ENCODE measurements at regions not wholly inside any gene's neighbourhood (a gene's known extent, or its start where the extent isn't known, plus 50 kb on each side); places are given as distances from the start of the nearest gene placed in this dataset.
"Not testable (repeated sequence)": the region's sequence is repeated elsewhere in the genome, so short reads cannot be mapped to it uniquely, and the experiment has no call there.

- in situ Hi-C loops (cut with MboI; ENCODE audit: low pct_unique_long_range_greater_than_20kb, low sequenced_read_pairs) = no loop called here
- no peak for DNase-seq
These were observed 86.7 kb upstream of the ATL2 start for GRCh38 chr2:38463752-38464151.

GRCh38 chr2:38462121-38462661 lies 85.1 kb upstream of the ATL2 start:
- in situ Hi-C loops (cut with MboI; ENCODE audit: low pct_unique_long_range_greater_than_20kb, low sequenced_read_pairs) = no loop called here
- DNase-seq = peak; percentile 44

DNA sequence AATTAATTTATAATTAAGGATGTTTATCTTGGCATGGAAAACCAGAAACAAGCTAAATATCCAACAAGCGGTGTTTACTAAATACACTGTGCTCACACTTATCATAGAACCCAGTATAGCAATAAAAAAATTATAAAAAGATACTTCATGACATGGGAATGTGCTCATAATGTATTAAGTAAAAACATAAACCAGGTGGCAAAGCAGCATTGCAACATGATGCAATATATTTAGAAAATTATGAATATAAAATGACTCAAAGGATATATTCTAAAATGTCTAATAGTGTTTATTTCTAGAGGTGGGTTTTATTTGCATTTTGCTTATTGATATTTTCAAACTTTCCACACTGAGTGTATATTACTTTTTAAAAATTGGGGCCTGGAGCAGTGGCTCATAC lies 84.4 kb upstream of the ATL2 start:
- in situ Hi-C loops (cut with MboI; ENCODE audit: low pct_unique_long_range_greater_than_20kb, low sequenced_read_pairs) = no loop called here
- no peak for DNase-seq

- no peak for DNase-seq
- in situ Hi-C loops (cut with MboI; ENCODE audit: low pct_unique_long_range_greater_than_20kb, low sequenced_read_pairs) = no loop called here
These were observed 83.2 kb upstream of the ATL2 start for GRCh38 chr2:38460313-38460712.

GRCh38 chr2:38454081-38454480 lies 77.0 kb upstream of the ATL2 start:
- in situ Hi-C loops (cut with MboI; ENCODE audit: low pct_unique_long_range_greater_than_20kb, low sequenced_read_pairs) = no loop called here
- DNase-seq = no peak

- in situ Hi-C loops (cut with MboI; ENCODE audit: low pct_unique_long_range_greater_than_20kb, low sequenced_read_pairs) = not testable (repeated sequence)
These were observed 74.7 kb upstream of the ATL2 start for GRCh38 chr2:38451778-38452177.

GRCh38 chr2:38450509-38450908 lies 73.4 kb upstream of the ATL2 start:
- in situ Hi-C loops (cut with MboI; ENCODE audit: low pct_unique_long_range_greater_than_20kb, low sequenced_read_pairs) = no loop called here
- DNase-seq = no peak

More at GRCh38 chr2:38451778-38452177, 74.7 kb upstream of the ATL2 start:
- not testable (repeated sequence) for DNase-seq

- in situ Hi-C loops (cut with MboI; ENCODE audit: low pct_unique_long_range_greater_than_20kb, low sequenced_read_pairs) = no loop called here
- no peak for DNase-seq
These were observed 71.8 kb upstream of the ATL2 start for GRCh38 chr2:38448692-38449410.

DNA sequence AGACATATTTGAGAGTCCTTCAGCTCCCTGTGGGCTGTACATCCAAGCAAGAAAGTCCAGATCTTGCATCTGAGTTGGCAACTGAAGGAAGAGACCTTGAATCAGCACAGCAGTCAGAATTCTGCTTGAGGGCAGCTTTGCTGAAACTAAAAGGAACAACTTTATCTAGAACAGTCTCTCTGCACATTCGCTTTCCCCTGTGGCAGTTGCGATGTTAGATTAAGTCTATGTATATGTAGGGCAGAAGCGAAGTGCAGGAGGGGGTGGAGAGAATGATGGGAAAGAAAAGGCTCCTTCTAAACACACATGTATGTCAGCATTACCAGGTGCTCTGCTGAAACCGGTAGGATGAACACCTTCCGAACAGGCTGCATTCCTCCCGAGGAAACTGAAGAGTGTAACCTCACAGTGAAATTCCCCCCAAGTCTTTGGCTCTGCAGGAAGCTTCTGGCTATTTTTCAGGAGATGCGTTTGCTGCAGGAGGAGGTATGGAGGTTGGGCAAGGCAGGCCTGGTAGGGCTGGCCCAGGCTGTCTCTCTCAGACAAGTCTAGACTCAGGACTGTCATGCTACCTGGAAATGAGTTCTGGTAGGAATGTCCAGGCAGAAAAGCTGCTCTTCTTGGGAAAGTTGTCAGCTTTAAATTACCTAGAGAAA lies 70.0 kb upstream of the ATL2 start:
- in situ Hi-C loops (cut with MboI; ENCODE audit: low pct_unique_long_range_greater_than_20kb, low sequenced_read_pairs) = no loop called here
- DNase-seq = no peak

DNA sequence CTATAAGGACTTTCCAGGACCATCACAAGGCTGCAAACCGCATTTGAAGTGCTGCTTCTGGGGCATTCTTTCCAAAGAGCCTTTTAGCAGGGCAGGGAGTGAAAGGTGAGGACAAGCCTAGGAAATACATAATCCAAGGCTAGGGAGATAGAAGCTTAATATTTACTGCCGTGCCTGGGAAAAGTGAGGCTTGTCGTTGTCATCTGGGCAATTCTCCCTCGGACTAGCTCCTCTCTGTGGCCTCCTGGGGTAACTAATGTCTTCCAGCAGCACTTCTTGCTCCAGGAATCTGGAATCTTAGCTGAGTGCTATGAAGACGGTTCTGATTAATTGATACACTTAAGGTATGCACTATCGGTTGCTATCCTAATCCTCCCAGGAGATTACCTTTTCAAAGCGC lies 69.3 kb upstream of the ATL2 start:
- in situ Hi-C loops (cut with MboI; ENCODE audit: low pct_unique_long_range_greater_than_20kb, low sequenced_read_pairs) = no loop called here
- no peak for DNase-seq

- in situ Hi-C loops (cut with MboI; ENCODE audit: low pct_unique_long_range_greater_than_20kb, low sequenced_read_pairs) = no loop called here
- DNase-seq = no peak
These were observed 67.2 kb upstream of the ATL2 start for GRCh38 chr2:38444247-38444646.

DNA sequence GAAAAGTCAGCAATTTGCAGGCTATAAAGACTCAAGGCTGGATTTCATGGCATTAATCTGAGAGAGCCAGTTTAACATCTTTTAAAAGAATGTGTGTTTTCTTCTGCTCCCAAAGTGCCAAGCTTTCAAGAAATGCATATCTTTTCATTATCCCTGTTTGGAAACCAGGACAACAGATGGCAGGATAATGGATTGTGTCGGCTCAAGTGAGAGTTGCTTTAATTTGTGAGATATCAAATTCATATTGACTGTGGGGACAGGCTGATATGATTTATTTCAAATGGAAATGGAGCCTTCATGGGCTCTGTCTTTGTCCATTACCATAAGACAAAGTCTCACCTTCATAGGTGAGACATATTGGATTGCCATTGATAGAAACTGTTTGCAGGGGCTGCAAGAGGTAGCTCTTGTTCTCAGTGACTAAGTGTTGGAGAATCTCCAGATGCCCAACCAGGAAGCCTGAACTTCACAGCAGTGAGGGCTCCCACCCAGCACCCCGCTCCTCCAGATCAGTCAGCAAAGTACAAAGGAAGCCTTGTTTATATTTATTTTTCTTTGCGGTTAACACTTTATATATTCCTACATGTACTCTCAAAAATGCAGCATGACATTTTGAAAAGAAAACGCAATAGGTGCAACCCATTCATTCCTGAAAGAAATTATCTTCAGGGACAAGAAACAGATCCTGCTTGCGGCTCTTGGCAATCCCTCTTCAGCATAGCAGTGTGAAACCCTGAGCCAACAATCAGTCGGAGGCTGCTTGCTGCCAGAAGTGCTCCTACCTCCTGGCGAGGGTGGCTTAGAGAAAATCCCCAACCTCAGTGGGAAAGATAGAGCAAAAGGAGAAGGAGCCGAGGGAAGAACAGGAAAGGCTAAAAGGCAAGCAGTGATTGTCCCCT lies 65.8 kb upstream of the ATL2 start:
- no peak for DNase-seq
- in situ Hi-C loops (cut with MboI; ENCODE audit: low pct_unique_long_range_greater_than_20kb, low sequenced_read_pairs) = no loop called here

- in situ Hi-C loops (cut with MboI; ENCODE audit: low pct_unique_long_range_greater_than_20kb, low sequenced_read_pairs) = no loop called here
- no peak for DNase-seq
These were observed 64.3 kb upstream of the ATL2 start for GRCh38 chr2:38441346-38441745.

DNA sequence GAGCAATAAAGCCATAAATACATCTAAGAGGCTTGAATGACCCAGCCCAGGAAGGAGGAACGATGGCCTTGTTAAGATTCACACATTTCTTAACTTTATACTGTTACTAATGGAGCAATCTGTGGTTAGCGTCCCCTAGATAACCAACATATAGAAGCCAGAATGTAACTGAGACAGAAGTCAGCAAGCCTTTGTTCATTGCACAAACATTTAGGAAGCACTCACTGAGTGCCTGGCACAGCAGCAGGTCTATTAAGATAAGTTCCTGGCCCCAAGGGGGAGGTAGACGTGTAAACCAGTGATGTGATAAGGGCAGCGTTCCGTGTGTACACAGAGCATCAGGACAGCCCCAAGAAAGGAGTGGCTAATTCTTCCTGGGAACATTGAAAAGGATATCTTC lies 63.6 kb upstream of the ATL2 start:
- DNase-seq = no peak

GRCh38 chr2:38439863-38440262 lies 62.8 kb upstream of the ATL2 start:
- no peak for DNase-seq
- in situ Hi-C loops (cut with MboI; ENCODE audit: low pct_unique_long_range_greater_than_20kb, low sequenced_read_pairs) = no loop called here

More for the DNA sequence above, 63.6 kb upstream of the ATL2 start:
- in situ Hi-C loops (cut with MboI; ENCODE audit: low pct_unique_long_range_greater_than_20kb, low sequenced_read_pairs) = no loop called here

DNA sequence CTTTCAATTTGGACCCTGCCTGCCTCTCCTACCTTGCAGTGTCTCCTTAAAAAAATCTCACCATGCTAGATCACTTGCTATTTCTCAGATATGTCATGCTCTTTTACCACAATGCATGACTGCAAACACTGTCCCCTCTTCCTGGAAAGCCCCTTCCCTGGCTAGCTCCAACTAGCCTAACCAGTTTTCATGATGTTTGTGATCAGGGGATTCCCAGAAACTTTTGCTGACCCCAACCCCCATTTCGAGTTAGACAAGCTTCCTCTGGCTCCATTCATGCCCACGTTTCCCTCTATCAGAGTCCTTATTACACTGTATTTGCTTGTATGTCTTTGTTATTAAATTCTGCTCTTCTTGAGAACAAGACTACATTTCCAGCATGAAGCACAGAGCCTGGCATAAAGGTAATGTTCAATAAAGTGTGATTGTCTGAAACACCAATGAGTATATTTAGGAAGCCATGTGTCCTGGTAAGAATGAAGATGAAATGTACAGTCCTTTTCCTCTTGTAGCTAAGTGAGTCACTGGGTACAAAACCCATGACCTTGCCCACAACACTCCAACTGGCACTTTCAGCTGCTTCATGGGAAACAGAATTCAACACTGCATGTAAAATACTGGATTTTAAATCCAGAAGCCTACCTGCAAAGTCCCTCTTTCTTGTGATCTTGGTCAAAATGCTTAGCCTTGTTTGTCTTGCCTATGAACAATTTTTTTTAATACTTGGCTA lies 62.0 kb upstream of the ATL2 start:
- in situ Hi-C loops (cut with MboI; ENCODE audit: low pct_unique_long_range_greater_than_20kb, low sequenced_read_pairs) = no loop called here
- no peak for DNase-seq

DNA sequence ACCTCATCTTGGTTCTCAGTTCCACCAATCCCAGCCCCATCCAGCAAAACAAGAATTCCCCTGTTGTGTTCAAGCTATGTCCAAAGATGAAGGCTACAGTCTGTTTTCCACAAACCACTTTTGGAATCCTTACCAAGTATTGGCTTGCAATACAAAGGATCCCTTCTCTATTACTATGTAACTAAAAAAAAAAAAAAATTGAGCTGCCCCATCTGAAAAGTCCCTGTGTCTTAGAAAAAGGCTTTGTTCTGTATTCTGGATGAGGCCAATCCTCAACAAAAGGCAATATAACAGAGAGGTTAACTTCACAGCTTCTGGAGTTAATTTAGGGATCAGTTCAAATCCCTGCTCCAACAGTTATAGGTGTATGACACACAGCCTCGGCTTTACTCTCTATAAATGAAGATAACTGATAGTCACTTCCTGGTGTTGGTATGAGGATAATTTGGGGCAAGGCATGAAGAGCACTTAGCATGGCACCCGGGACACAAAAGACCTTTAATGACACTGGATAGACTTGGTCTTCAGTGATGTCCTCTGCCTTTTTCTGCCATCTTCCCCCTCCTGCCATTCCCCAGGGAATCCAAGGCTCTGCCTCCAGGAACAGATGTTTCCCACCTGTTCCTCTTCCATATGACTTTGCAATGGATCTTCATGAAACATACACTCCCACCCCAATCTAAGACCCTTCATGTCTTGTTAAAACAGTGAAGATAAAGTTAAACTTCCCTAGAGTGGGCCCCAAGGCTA lies 61.2 kb upstream of the ATL2 start:
- in situ Hi-C loops (cut with MboI; ENCODE audit: low pct_unique_long_range_greater_than_20kb, low sequenced_read_pairs) = no loop called here
- no peak for DNase-seq

DNA sequence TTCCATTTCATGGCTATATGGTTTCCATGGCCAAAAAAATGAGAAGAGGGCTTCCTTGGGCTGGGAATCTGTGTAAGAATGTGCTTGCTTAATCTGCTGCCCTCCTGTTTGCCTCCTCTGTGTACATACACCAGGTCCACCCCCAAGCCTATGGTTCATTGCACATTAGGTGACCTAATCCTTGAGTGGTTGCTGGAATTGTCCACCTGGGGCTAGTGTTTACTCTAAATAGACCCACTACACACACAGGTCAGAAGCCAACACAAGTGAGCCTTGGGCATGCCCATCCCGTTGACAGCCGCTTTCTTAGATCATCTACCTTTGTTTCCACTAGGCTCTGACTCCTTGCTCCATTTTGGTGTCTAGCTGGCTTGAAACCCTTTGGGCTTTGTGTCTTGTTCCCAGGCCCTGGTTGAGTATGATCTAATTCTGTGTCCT lies 59.2 kb upstream of the ATL2 start:
- DNase-seq = no peak
- in situ Hi-C loops (cut with MboI; ENCODE audit: low pct_unique_long_range_greater_than_20kb, low sequenced_read_pairs) = no loop called here
